ENCODE measurements at regions not wholly inside any gene's neighbourhood (a gene's known extent, or its start where the extent isn't known, plus 50 kb on each side); places are given as distances from the start of the nearest gene placed in this dataset.

GRCh38 chr19:29084266-29084665 lies 128.7 kb downstream of the UQCRFS1 start:
- TF ChIP-seq EGR1 (IDR thresholded peaks at IDR 0.05) (no peak), EP300 (IDR thresholded peaks at IDR 0.05; ENCODE audit: borderline replicate concordance) (no peak), MAX (IDR thresholded peaks at IDR 0.05) (no peak), REST (IDR thresholded peaks at IDR 0.05; ENCODE audit: low read depth) (no peak), TCF12 (IDR thresholded peaks at IDR 0.05; ENCODE audit: low read depth) (no peak), YY1 (IDR thresholded peaks at IDR 0.05; ENCODE audit: low read depth) (no peak)

All from Ishikawa (cell line).